Stromal cell of bone marrow (primary cell): ENCODE measurements at regions not wholly inside any gene's neighbourhood (a gene's known extent, or its start where the extent isn't known, plus 50 kb on each side); places are given as distances from the start of the nearest gene placed in this dataset.

Experiments
- DNase-seq: peaks from one replicate; pipeline ENCODE4 v3.0.0-alpha.2; 2012; ENCODE audit warnings: low read depth

GRCh38 chr6:16852671-16853070 is 91.4 kb upstream of the ATXN1 start:
- DNase-seq, result no peak

- no peak for DNase-seq
Measured at GRCh38 chr6:16851758-16852157, 90.5 kb upstream of the ATXN1 start.

GRCh38 chr6:16851044-16851540 is 89.8 kb upstream of the ATXN1 start:
- DNase-seq, result no peak

DNA sequence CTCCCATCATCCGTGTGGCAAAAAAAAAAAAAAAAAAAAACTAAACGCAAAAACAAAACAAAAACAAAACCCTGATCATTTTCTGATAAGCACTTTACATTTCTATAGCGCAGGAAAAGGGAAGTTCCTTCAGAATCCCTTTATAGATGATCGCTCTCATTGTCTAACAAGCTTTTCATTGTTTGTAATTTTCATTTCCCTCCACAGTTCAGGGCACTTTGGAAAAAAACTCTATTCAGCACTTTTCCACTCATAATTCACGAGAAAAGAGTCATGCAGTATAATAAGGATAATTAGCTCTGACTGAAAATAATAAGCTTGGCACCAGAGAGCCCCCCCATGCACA is 89.4 kb upstream of the ATXN1 start:
- no peak for DNase-seq

DNA sequence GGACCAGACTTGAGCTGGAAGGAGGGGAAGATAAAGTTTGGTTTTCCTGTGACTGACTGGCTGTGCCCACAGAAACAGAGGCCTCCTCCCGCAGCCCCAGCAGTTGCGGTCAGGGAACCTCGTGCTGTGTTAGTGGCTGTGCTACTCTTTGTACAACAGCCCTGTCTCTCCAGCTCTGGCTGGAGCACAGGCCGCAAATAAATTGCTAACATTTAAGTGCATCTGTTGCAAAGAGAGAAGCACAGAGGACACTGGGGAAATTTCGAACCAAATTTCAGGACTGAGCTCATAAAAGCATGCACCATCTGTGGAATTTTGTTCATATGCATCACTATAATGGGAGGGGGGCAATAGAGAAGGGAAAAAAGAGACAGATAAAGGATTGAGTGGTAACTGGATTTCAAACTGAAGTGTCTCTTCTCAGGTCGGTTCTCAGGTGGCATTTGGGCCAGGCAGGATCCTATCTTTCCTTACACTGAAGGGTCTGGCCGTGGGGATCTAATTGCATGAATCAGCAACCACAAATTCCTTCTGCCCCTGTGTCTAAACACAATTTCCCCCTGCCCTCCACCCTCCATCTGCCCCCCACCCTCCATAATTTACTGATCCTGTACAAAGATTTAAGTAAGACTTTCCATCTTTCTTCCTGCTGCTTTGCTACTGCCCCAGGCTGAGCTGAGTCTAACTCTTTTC is 88.9 kb upstream of the ATXN1 start:
- no peak for DNase-seq

GRCh38 chr6:16849280-16849987 is 88.2 kb upstream of the ATXN1 start:
- DNase-seq, result peak; percentile 85

DNA sequence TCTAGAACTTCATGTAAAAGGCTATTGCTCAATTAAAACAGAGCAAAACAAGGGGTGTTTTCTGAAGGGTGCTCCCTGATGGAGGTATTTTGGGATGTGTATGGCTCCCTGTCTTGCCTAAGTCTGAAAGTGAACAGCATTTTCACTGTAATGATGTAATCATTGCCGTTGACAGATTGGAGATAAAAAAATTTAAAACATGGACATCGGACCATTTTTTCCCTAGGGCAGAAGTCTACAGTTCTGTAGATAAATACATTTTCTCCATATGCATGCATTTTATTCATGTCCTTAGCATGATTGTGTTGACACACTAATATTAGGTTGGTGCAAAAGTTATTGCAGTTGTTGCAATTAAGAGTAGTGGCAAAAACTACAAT is 85.1 kb upstream of the ATXN1 start:
- no peak for DNase-seq

- no peak for DNase-seq
Measured at GRCh38 chr6:16844183-16844582, 82.9 kb upstream of the ATXN1 start.

DNA sequence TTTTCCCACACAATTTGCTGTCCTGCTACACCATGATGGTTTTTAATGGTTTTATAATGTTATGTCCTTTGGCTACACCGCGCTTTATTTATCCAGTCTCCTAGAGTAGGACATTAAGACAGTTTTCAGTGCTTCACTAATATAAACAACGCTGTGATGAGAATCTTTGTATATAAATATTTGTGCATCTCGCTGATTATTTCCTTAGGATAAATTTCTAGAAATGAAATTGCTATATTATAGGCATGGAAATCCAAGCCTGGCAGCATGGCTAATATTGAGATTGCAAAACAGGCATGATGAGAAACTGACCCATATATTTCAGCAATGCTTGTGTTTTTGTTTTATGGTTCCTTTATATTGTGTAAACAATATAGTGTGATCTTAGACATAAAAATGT is 81.4 kb upstream of the ATXN1 start:
- no peak for DNase-seq

GRCh38 chr6:16841241-16841640 is 80.0 kb upstream of the ATXN1 start:
- no peak for DNase-seq

DNA sequence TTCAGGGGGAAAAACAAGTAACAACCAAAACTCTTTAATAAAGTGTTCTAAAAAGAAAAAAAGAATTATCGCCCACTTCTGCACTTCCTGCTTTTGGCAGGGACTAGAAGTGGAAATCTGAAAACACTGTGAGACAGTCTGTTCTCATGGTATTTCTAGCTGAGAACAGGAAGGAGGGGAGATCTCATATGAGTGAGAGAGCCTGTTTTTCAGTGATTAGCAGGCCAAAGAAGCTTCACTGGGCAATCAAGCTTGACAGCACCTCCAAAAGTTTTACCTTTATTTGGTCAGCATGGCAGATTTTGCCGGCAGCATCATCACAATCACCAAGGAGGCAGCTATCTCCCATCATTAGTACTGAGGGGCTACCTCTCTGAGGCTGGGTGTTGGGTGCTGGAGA is 79.5 kb upstream of the ATXN1 start:
- no peak for DNase-seq

DNA sequence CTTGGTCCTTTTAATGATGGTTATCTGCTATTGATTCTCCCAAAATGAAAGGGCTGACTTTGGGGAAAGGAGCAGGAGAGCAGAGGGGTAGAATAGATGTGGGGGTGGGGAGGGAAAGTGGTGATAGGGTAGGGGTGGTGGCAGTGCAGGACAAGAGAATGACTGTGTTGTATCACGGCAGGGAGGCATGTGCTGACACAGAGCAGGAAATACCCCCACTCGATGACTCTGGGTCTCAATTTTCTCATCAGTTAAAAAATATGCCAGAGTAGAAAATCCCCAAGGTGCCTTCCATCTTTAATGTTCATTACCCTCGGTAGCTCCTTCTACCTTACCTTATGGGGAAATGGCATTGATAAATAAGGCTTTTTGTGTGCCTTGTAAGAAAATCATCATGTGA is 79.0 kb upstream of the ATXN1 start:
- DNase-seq, result no peak

DNA sequence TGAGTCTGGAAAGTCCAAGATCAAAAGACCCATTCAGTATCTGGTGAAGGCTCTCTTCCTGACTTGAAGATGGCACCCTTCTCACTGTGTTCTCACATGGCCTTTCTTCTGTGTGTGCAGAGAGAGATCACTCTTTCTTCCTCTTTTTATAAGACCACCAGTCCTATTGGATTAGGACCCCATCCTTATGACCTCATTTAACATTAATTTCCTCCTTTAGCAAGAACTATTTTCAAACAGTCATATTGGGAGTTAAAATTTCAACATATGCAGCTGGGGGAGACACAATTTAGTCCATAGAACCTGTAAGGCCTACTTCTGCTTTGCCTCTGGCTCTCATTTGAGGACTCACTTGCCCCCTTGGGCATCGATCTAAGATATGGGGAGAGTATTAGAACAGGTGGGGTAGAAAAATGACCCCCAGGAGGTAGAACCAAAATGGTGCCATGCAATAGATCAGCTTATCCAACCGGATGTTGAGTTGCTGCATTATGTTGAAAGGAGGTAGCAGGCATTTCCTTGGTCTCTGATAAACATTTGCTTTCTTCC is 78.4 kb upstream of the ATXN1 start:
- DNase-seq, result no peak

- DNase-seq, result no peak
Measured at GRCh38 chr6:16837217-16837972, 76.1 kb upstream of the ATXN1 start.

- DNase-seq, result no peak
Measured at GRCh38 chr6:16836144-16836981, 75.1 kb upstream of the ATXN1 start.

DNA sequence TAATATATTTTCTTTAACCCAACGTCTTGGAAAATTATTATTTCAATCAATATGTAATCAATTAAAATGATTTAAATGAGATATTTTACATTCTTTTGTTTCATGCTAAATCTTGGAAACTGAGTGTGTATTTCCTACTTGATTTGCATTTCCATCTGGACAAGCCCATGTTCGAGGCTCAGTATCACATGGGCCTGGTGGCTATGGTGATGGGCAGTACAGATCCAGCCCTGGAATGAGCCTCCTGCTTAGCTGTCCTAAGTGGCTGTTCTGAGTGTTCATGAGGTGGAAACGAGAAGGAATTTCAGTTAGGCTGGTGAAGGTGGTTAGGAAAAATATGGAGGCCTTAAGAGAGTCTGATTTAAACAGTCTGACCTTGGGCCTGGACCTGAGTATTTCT is 73.0 kb upstream of the ATXN1 start:
- DNase-seq, result no peak

GRCh38 chr6:16832721-16833120 is 71.5 kb upstream of the ATXN1 start:
- DNase-seq, result no peak

DNA sequence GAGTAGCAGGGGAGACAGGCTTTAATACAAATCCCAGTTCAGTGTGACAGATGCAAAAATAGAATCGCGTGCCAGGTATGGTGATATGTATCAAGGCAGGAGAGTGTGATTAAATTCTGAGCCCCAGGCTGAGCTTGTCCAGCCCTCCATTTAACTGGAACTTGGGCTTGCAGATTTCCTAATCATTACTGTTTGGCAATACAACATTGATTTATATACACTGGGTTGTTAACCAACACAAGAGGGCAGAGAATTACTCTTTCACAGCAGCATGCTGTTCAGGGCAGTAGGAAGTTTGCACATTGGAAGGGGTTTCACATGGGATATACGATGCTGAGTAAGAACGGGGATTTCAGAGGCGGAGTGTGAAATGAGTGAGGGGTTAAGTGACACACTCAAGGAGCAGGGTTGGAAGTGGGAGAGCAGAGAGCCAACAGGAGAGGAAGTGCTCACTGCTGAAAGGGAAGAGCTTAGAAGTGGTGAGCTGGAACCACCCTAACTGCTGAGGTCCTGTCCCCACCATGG is 70.8 kb upstream of the ATXN1 start:
- DNase-seq, result no peak

DNA sequence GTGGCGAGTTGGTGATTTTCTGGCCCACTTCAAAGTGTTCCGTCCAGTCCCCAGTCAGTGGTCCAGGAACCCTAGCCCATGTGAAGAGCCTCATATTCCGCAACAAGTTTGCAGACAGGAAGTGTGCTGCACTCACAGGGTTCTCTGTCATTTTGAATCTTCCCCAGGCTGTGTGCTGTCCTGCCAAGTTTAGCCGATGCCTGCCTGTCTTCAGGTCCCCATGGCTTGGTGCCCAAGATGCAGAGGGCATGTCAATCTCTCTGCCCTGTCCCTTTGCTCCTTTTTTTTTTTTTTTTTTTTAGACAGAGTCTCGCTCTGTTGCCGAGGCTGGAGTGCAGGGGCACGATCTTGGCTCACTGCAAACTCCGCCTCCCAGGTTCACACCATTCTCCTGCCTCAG is 69.9 kb upstream of the ATXN1 start:
- DNase-seq, result no peak

GRCh38 chr6:16828058-16828457 is 66.8 kb upstream of the ATXN1 start:
- DNase-seq, result no peak

- DNase-seq, result no peak
Measured at GRCh38 chr6:16827627-16828026, 66.4 kb upstream of the ATXN1 start.

- DNase-seq, result no peak
Measured at GRCh38 chr6:16825784-16826183, 64.5 kb upstream of the ATXN1 start.
